NB4 (cell line): ENCODE measurements at regions not wholly inside any gene's neighbourhood (a gene's known extent, or its start where the extent isn't known, plus 50 kb on each side); places are given as distances from the start of the nearest gene placed in this dataset.

ENCODE experiments used
- POLR2A ChIP-seq: IDR thresholded peaks from 2 replicates; pipeline ENCODE4 v1.6.1; 2011; ENCODE audit warnings: mild to moderate bottlenecking; ENCODE audit not compliant: insufficient read length; ENCODE audit errors: extremely low read depth
- TF ChIP-seq, protein P1 (sequence below): IDR thresholded peaks from one replicate; pipeline ENCODE4 v1.5.1; 2012; ENCODE audit warnings: low read depth, low read length

- TF ChIP-seq, protein P1, sequence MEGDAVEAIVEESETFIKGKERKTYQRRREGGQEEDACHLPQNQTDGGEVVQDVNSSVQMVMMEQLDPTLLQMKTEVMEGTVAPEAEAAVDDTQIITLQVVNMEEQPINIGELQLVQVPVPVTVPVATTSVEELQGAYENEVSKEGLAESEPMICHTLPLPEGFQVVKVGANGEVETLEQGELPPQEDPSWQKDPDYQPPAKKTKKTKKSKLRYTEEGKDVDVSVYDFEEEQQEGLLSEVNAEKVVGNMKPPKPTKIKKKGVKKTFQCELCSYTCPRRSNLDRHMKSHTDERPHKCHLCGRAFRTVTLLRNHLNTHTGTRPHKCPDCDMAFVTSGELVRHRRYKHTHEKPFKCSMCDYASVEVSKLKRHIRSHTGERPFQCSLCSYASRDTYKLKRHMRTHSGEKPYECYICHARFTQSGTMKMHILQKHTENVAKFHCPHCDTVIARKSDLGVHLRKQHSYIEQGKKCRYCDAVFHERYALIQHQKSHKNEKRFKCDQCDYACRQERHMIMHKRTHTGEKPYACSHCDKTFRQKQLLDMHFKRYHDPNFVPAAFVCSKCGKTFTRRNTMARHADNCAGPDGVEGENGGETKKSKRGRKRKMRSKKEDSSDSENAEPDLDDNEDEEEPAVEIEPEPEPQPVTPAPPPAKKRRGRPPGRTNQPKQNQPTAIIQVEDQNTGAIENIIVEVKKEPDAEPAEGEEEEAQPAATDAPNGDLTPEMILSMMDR = no peak
- no peak for TF ChIP-seq POLR2A
Observed at GRCh38 chr19:5268801-5269200, 71.8 kb downstream of the PTPRS start.
